Right lobe of liver (tissue), 4 donors: ENCODE measurements at regions not wholly inside any gene's neighbourhood (a gene's known extent, or its start where the extent isn't known, plus 50 kb on each side); places are given as distances from the start of the nearest gene placed in this dataset.

Source experiments
- CTCF ChIP-seq, 4 donors: fragments of 200-600 bp in 3 of 4; fragments of 450-650 bp in 1 of 4; IDR thresholded peaks; one replicate each; pipeline versions ENCODE4 v1.5.1 to v1.8.0; 2016 to 2022; ENCODE audit warnings: antibody characterized with exemption in 4 of 4, mild to moderate bottlenecking in 2 of 4
- POLR2A ChIP-seq: fragments of 450-650 bp; IDR thresholded peaks from one replicate; pipeline ENCODE4 v1.6.1; 2017; ENCODE audit warnings: antibody characterized with exemption, mild to moderate bottlenecking
- donor health status: DM: no; HTN: no; CAD: no.
- donor health status: DM: no; HTN: no; CAD: no.
- donor health status: DM: no; HTN: yes; CAD: no.

GRCh38 chr4:28947374-28947773 lies 1772.8 kb upstream of the PCDH7 start:
- no peak for TF ChIP-seq CTCF (IDR thresholded peaks at IDR 0.05)
- no peak for TF ChIP-seq POLR2A
